KMS-11 (cell line): ENCODE measurements at regions not wholly inside any gene's neighbourhood (a gene's known extent, or its start where the extent isn't known, plus 50 kb on each side); places are given as distances from the start of the nearest gene placed in this dataset.

Experiments
- H2AFZ ChIP-seq: fragments of 200-600 bp; sonication (generic); 2 replicates; pipeline ENCODE4 v1.6.1; 2016; ENCODE audit warnings: antibody characterized with exemption, mixed run types, low read depth
- H3K27ac ChIP-seq: fragments of 200-600 bp; sonication (generic); 2 replicates; pipeline ENCODE4 v1.6.1; 2016; ENCODE audit warnings: mild to moderate bottlenecking, mixed run types
- H3K27me3 ChIP-seq: fragments of 200-600 bp; sonication (generic); 2 replicates; pipeline ENCODE4 v1.6.1; 2017; ENCODE audit warnings: mild to moderate bottlenecking, low read depth, mixed run types, moderate library complexity; ENCODE audit not compliant: insufficient read depth
- H3K36me3 ChIP-seq: fragments of 200-600 bp; sonication (generic); 2 replicates; pipeline ENCODE4 v1.6.1; 2017; ENCODE audit warnings: mild to moderate bottlenecking, mixed run types; ENCODE audit not compliant: insufficient read depth
- H3K4me1 ChIP-seq: fragments of 200-600 bp; sonication (generic); 2 replicates; pipeline ENCODE4 v1.6.1; 2016; ENCODE audit warnings: mild to moderate bottlenecking, low read depth, mixed run types; ENCODE audit not compliant: poor library complexity, severe bottlenecking
- H3K4me2 ChIP-seq: fragments of 200-600 bp; sonication (generic); 2 replicates; pipeline ENCODE4 v1.7.0; 2016; ENCODE audit warnings: mild to moderate bottlenecking, mixed run types
- H3K4me3 ChIP-seq: fragments of 200-600 bp; sonication (generic); IDR thresholded peaks from 2 replicates; pipeline ENCODE4 v1.6.1; 2017; ENCODE audit warnings: low read depth, low read length, mixed read lengths; ENCODE audit not compliant: insufficient read depth
- H3K79me2 ChIP-seq: fragments of 200-600 bp; sonication (generic); 2 replicates; pipeline ENCODE4 v1.6.1; 2016; ENCODE audit warnings: low read depth, mixed run types; ENCODE audit not compliant: insufficient read depth
- H3K9ac ChIP-seq: fragments of 200-600 bp; sonication (generic); 2 replicates; pipeline ENCODE4 v1.6.1; 2016; ENCODE audit warnings: mild to moderate bottlenecking, mixed run types
- H4K20me1 ChIP-seq: fragments of 200-600 bp; sonication (generic); 2 replicates; pipeline ENCODE4 v1.6.1; 2016; ENCODE audit warnings: mild to moderate bottlenecking, mixed run types; ENCODE audit not compliant: insufficient read depth
- TF ChIP-seq, protein P1 (sequence below): fragments of 200-600 bp; sonication (generic); conservative IDR thresholded peaks from 2 replicates; pipeline ENCODE4 v1.6.1; 2017; ENCODE audit warnings: low read depth, mild to moderate bottlenecking, antibody characterized with exemption, low read length, moderate library complexity, mixed read lengths

DNA sequence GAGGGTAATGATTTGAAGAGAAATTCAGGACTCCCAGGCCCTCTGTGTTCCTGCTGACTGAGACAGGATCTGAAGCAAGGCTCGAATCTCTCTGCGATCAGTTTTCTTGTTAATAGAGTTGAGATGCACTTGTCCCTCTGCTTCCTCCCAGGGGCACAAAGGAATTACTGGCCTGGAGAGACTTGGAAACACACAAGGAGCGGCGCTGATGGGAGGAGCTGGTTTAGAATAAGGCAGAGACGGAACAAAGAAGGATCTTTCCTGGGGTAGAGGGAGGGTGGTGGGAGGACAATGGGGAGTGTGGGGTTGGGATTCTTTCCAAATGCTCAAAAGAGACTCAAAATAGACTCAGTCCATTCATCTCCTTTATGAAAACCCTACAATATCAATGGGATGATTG, 719.1 kb downstream of the UQCRFS1 start:
- Histone ChIP-seq H3K79me2 (no peaks in the 10 kb centered on the region), H3K9ac (no peak overlapping the region), H3K27me3 (no peaks in the 10 kb centered on the region), H3K4me3 (no peak overlapping the region), H3K27ac (no peak overlapping the region), H4K20me1 (no peaks in the 10 kb centered on the region), H3K36me3 (no peaks in the 10 kb centered on the region), H3K4me2 (no peak overlapping the region), H2AFZ (no peak overlapping the region), H3K4me1 (peaks cover 7% of the 10 kb centered on the region)
- TF ChIP-seq, protein P1, sequence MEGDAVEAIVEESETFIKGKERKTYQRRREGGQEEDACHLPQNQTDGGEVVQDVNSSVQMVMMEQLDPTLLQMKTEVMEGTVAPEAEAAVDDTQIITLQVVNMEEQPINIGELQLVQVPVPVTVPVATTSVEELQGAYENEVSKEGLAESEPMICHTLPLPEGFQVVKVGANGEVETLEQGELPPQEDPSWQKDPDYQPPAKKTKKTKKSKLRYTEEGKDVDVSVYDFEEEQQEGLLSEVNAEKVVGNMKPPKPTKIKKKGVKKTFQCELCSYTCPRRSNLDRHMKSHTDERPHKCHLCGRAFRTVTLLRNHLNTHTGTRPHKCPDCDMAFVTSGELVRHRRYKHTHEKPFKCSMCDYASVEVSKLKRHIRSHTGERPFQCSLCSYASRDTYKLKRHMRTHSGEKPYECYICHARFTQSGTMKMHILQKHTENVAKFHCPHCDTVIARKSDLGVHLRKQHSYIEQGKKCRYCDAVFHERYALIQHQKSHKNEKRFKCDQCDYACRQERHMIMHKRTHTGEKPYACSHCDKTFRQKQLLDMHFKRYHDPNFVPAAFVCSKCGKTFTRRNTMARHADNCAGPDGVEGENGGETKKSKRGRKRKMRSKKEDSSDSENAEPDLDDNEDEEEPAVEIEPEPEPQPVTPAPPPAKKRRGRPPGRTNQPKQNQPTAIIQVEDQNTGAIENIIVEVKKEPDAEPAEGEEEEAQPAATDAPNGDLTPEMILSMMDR: no peak

DNA sequence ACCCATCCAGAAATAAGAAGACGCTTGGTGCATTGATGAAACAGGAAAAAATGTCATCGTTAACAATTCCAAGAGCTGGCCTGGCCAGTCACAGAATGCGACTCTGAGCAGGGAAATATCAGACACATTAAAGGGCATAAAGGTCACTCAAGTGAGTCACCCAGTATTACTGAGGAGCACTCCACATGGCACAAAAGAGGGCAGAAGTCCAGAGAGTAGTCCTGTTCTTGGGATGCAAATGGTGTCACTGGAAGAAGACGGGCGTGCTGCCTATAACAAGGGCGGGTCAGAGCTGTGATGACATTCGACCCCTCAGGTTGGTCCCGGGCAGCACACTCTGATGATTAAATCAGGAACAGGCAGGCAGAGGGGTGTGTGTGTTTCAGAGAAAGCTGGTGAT, 720.3 kb downstream of the UQCRFS1 start:
- Histone ChIP-seq H4K20me1 (no peaks in the 10 kb centered on the region), H3K4me1 (peaks cover 7% of the 10 kb centered on the region), H3K27ac (no peak overlapping the region), H3K4me2 (no peak overlapping the region), H3K36me3 (no peaks in the 10 kb centered on the region), H3K4me3 (no peak overlapping the region), H3K79me2 (no peaks in the 10 kb centered on the region), H3K27me3 (no peaks in the 10 kb centered on the region), H3K9ac (no peak overlapping the region), H2AFZ (no peak overlapping the region)
- TF ChIP-seq, protein P1: no peak

DNA sequence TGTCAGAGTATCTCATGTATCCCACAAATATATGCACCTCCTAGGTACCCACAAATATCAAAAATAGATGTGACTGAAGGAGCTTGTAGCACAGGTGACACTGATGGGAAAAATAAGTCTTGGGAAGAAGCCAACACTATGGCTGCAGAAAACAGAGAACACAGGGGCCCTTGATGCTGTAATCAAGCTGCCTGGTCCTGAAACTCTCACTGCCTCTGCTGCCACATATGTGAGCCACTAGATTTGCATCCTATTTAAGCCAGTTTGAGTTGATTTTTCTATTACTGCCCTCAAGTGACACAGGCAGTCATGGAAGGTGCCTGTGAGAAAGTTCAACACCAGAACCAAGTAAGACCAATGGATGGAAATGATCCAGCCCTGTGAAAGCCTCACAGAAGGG, 720.8 kb downstream of the UQCRFS1 start:
- TF ChIP-seq, protein P1: no peak
- Histone ChIP-seq H3K27ac (no peak overlapping the region), H2AFZ (no peak overlapping the region), H3K4me2 (no peak overlapping the region), H3K4me1 (peaks cover 7% of the 10 kb centered on the region), H3K4me3 (no peak overlapping the region), H4K20me1 (no peaks in the 10 kb centered on the region), H3K27me3 (no peaks in the 10 kb centered on the region), H3K79me2 (no peaks in the 10 kb centered on the region), H3K9ac (no peak overlapping the region), H3K36me3 (no peaks in the 10 kb centered on the region)

DNA sequence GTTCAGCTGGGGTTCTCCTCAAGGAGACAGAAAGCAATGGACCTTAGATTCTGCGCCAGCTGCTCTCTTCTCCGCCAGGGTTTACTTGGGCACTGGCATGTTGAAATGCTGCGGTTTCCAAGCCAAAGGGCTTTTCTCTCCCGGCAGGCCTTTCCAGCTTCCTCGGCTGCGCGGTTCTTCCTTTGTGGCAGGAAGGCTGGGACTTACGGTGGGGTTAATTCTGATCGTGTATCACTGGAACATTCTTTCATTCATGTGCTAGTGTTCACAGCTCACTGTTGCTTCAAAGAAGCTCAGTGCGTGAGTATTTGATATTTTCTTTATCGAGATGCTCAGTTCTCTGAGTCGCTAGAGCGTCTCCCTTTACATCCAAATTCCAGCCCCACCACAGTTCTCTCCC, 723.2 kb downstream of the UQCRFS1 start:
- H3K4me2 ChIP-seq: no peak overlapping the region

More for the DNA sequence above, 723.2 kb downstream of the UQCRFS1 start:
- H3K27me3 ChIP-seq: no peaks in the 10 kb centered on the region
- TF ChIP-seq, protein P1: no peak
- H3K36me3 ChIP-seq: no peaks in the 10 kb centered on the region
- H3K79me2 ChIP-seq: no peaks in the 10 kb centered on the region
- no peak overlapping the region for H2AFZ ChIP-seq
- H3K27ac ChIP-seq: no peak overlapping the region
- no peak overlapping the region for H3K4me3 ChIP-seq
- H4K20me1 ChIP-seq: no peaks in the 10 kb centered on the region
- H3K9ac ChIP-seq: no peak overlapping the region
- peaks cover 7% of the 10 kb centered on the region for H3K4me1 ChIP-seq
